Mucosa of rectum (tissue), 2 donors: ENCODE measurements at regions not wholly inside any gene's neighbourhood (a gene's known extent, or its start where the extent isn't known, plus 50 kb on each side); places are given as distances from the start of the nearest gene placed in this dataset.

Experiments
- H3K27ac ChIP-seq, 2 donors: one replicate each; pipeline ENCODE4 v1.7.0; 2013; ENCODE audit warnings: inconsistent platforms in 2 of 2, low read depth in 2 of 2, low read length in 2 of 2
- H3K27me3 ChIP-seq, 2 donors: one replicate each; pipeline ENCODE4 v1.7.0; 2013; ENCODE audit warnings: low read length in 2 of 2; ENCODE audit not compliant: control insufficient read depth in 2 of 2, insufficient read depth in 2 of 2
- H3K36me3 ChIP-seq, 2 donors: one replicate each; pipeline ENCODE4 v1.7.0; 2013; ENCODE audit warnings: low read length in 2 of 2; ENCODE audit not compliant: control insufficient read depth in 2 of 2, insufficient read depth in 2 of 2
- H3K4me1 ChIP-seq, 2 donors: one replicate each; pipeline ENCODE4 v1.7.0; 2013; ENCODE audit warnings: low read length in 2 of 2, mild to moderate bottlenecking in 1 of 2; ENCODE audit not compliant: control insufficient read depth in 2 of 2, insufficient read depth in 2 of 2
- H3K4me3 ChIP-seq, 2 donors: one replicate each; pipeline ENCODE4 v1.7.0; 2013; ENCODE audit warnings: low read length in 2 of 2
- H3K9ac ChIP-seq, 2 donors: one replicate each; pipeline ENCODE4 v1.7.0; 2013; ENCODE audit warnings: low read length in 2 of 2, low read depth in 1 of 2, mild to moderate bottlenecking in 1 of 2
- H3K9me3 ChIP-seq, 2 donors: one replicate each; pipeline ENCODE4 v1.7.0; 2013; ENCODE audit warnings: low read length in 2 of 2; ENCODE audit not compliant: control insufficient read depth in 2 of 2
- donor health status: healthy.
- donor health status: Normal muscosa, but diverticular disease.

- Histone ChIP-seq H3K27me3 (peaks cover 0 to 2% of the 10 kb centered on the region in 2 donors), H3K27ac (no peak overlapping the region), H3K4me3 (no peak overlapping the region), H3K9me3 (no peaks in the 10 kb centered on the region), H3K4me1 (no peaks in the 10 kb centered on the region), H3K9ac (no peak overlapping the region), H3K36me3 (no peaks in the 10 kb centered on the region)
Measured at GRCh38 chr17:77001487-77001886, 133.3 kb downstream of the MGAT5B start.

DNA sequence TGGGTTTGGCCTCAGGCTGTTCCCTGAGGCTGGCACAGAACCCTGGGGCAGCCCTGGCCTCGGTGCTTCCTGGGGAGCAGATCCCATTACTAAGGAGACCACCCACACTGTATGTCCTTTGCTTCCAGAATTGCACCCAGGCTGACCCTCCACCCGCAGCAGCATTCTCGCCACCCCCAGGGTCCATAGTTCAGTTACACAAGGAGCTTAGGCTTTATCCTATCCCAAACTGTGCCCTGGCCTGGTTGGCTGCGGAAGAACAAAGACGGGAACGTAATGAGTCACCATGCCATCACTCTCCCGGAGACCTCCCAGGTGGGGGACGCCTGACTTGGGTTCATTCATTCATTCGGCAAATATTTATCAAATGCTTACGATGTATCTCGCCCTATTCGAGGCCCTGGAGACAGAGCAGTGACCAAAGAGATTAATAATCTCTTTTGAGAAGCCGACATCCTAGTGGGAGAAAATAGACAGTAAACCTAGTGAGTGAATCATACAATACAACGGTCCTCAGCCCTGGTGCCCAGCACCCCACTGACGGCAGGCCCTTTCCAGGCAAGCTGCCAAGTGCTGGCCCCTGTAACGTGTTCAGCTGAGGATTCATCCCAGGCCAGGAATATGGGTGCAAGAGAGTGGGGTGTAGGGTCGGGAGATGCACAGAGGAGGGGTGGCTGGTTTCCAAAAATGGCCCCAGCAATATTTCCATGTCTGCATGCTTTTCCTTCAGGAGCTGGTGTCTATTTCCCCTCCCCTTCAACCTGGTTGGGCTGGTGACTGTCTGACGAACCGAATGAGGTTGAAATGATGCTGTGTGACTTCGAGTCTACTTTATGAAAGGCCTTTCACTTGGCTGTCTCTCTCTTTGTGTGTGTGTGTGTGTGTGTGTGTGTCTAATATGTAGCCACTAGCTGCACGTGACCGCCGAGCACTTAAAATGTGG lies 134.2 kb downstream of the MGAT5B start:
- H3K27ac ChIP-seq = no peak overlapping the region
- no peaks in the 10 kb centered on the region for H3K9me3 ChIP-seq
- peaks cover 0 to 2% of the 10 kb centered on the region in 2 donors for H3K27me3 ChIP-seq
- no peaks in the 10 kb centered on the region for H3K4me1 ChIP-seq
- no peak overlapping the region for H3K9ac ChIP-seq
- H3K4me3 ChIP-seq = no peak overlapping the region
- H3K36me3 ChIP-seq = no peaks in the 10 kb centered on the region

- Histone ChIP-seq H3K9ac (no peak overlapping the region), H3K9me3 (no peaks in the 10 kb centered on the region), H3K36me3 (no peaks in the 10 kb centered on the region), H3K4me3 (no peak overlapping the region), H3K4me1 (no peaks in the 10 kb centered on the region), H3K27me3 (no peaks in the 10 kb centered on the region), H3K27ac (no peak overlapping the region)
Measured at GRCh38 chr17:77003699-77004098, 135.5 kb downstream of the MGAT5B start.

DNA sequence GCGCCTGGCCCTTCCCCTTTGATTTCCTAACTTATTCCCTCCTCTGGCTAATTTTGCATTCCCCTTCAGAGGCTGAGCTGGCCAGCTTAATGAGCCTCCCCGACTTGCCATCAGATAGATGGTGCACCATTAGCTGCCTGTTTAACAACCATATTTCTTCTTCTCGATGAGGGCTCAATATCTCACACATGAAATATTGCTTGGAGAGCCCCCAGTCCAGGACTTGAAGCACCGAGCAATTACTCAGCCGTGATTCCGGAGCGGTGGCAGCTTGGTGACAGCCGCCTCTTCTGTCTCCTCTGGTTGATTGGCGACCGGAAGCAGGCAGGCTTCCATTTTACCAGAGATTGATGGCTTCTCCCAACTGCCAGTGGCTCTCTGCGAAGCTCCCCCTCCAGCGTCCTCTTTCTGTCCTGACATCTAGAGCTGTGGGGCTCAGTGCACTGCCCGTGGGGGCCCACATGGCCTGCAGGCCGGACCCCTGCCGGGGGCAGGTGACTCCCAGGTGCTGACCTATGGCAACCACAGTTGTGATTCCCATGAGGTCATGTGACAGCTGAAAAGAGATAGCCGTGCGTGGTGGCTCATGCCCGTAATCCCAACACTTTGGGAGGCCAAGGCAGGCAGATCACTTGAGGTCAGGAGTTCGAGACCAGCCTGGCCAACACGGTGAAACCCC lies 133.7 kb upstream of the SEC14L1 start:
- no peak overlapping the region for H3K27ac ChIP-seq
- H3K4me1 ChIP-seq = no peaks in the 10 kb centered on the region
- no peaks in the 10 kb centered on the region for H3K27me3 ChIP-seq
- no peak overlapping the region for H3K4me3 ChIP-seq
- peaks cover 0 to 3% of the 10 kb centered on the region in 2 donors for H3K9me3 ChIP-seq
- no peak overlapping the region for H3K9ac ChIP-seq
- no peaks in the 10 kb centered on the region for H3K36me3 ChIP-seq

DNA sequence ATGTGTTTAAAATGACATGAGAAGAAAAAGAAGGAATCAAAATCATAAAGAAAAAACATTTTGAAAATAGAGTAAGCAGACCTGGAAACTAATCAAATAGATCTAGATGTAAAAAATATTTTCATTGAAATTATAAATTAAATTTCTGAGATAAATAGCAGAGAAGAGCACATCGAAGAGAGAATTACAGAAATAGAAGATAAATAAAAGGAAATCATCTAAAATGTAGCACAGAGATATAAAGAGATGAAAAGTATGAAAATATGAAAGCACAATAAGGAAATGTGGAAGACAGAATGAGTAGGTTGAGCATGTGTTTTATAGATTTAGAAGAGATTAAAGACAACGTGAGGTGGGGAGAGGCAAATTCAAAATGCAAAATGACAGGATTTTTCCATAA lies 130.9 kb upstream of the SEC14L1 start:
- Histone ChIP-seq H3K36me3 (no peaks in the 10 kb centered on the region), H3K4me3 (no peak overlapping the region), H3K4me1 (no peaks in the 10 kb centered on the region), H3K27ac (no peak overlapping the region), H3K9ac (no peak overlapping the region), H3K9me3 (peaks cover 0 to 3% of the 10 kb centered on the region in 2 donors), H3K27me3 (no peaks in the 10 kb centered on the region)

- H3K4me3 ChIP-seq = no peak overlapping the region
- H3K36me3 ChIP-seq = no peaks in the 10 kb centered on the region
- no peak overlapping the region for H3K27ac ChIP-seq
- H3K27me3 ChIP-seq = no peaks in the 10 kb centered on the region
- no peaks in the 10 kb centered on the region for H3K4me1 ChIP-seq
- H3K9me3 ChIP-seq = peaks cover 0 to 3% of the 10 kb centered on the region in 2 donors
- no peak overlapping the region for H3K9ac ChIP-seq
Measured at GRCh38 chr17:77010667-77011066, 130.1 kb upstream of the SEC14L1 start.

- Histone ChIP-seq H3K36me3 (no peaks in the 10 kb centered on the region), H3K4me1 (no peaks in the 10 kb centered on the region), H3K9me3 (peaks cover 0 to 3% of the 10 kb centered on the region in 2 donors), H3K27ac (no peak overlapping the region), H3K9ac (no peak overlapping the region), H3K27me3 (peaks cover 0 to 1% of the 10 kb centered on the region in 2 donors), H3K4me3 (no peak overlapping the region)
Measured at GRCh38 chr17:77011173-77012011, 129.4 kb upstream of the SEC14L1 start.

GRCh38 chr17:77018504-77018903 lies 122.3 kb upstream of the SEC14L1 start:
- Histone ChIP-seq H3K9me3 (no peaks in the 10 kb centered on the region), H3K4me3 (no peak overlapping the region), H3K36me3 (no peaks in the 10 kb centered on the region), H3K27ac (no peak overlapping the region), H3K4me1 (no peaks in the 10 kb centered on the region), H3K27me3 (peaks cover 0 to 1% of the 10 kb centered on the region in 2 donors), H3K9ac (no peak overlapping the region)

DNA sequence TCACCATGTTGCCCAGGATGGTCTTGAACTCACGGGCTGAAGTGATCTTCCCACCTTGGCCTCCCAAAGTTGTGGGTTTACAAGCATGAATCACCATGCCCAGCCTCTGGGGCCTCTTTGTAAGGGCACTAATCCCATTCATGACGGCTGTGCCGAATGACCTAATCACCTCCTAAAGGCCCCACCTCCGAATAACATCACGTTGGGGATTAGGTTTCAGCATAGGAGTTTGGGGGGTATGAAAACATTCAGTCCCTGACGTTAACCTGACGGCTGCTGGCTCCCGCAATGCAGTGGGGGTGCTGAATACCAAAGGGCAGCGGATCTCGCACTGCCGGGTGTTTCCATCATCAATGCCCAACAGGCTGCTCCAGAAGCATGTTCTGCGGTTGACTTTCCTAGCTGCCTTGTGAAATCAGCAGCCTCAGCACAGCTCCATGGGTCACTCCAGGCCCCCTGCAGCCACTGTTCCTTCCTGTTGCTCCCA lies 120.8 kb upstream of the SEC14L1 start:
- H3K9me3 ChIP-seq = no peaks in the 10 kb centered on the region
- no peaks in the 10 kb centered on the region for H3K36me3 ChIP-seq
- no peak overlapping the region for H3K4me3 ChIP-seq
- peaks cover 0 to 3% of the 10 kb centered on the region in 2 donors for H3K27me3 ChIP-seq
- H3K9ac ChIP-seq = no peak overlapping the region
- H3K27ac ChIP-seq = no peak overlapping the region
- no peaks in the 10 kb centered on the region for H3K4me1 ChIP-seq
